Suppressor macrophage (primary cell): ENCODE measurements at regions not wholly inside any gene's neighbourhood (a gene's known extent, or its start where the extent isn't known, plus 50 kb on each side); places are given as distances from the start of the nearest gene placed in this dataset.
"Not testable (repeated sequence)": the region's sequence is repeated elsewhere in the genome, so short reads cannot be mapped to it uniquely, and the experiment has no call there.

Experiments
- DNase-seq, 4 experiments: peaks; one replicate each; pipeline ENCODE4 v3.0.0-alpha.2; 2020 to 2022

GRCh38 chr14:105662043-105662442, 135.7 kb downstream of the TMEM121 start:
- not testable (repeated sequence) for DNase-seq

- not testable (repeated sequence) for DNase-seq
These were observed 136.2 kb downstream of the TMEM121 start for GRCh38 chr14:105662592-105662991.

GRCh38 chr14:105663323-105663722, 136.9 kb downstream of the TMEM121 start:
- DNase-seq: not testable (repeated sequence)

- DNase-seq: not testable (repeated sequence)
These were observed 137.6 kb downstream of the TMEM121 start for GRCh38 chr14:105663818-105664596.

- DNase-seq: no peak
These were observed 138.3 kb downstream of the TMEM121 start for GRCh38 chr14:105664691-105665090.

- DNase-seq: no peak
These were observed 139.0 kb downstream of the TMEM121 start for GRCh38 chr14:105665247-105665950.

- no peak for DNase-seq
These were observed 139.5 kb downstream of the TMEM121 start for GRCh38 chr14:105665951-105666277.

GRCh38 chr14:105666420-105666819, 140.0 kb downstream of the TMEM121 start:
- DNase-seq: no peak

- not testable (repeated sequence) for DNase-seq
These were observed 140.7 kb downstream of the TMEM121 start for GRCh38 chr14:105666991-105667662.

- DNase-seq: not testable (repeated sequence)
These were observed 141.3 kb downstream of the TMEM121 start for GRCh38 chr14:105667663-105668020.

GRCh38 chr14:105668021-105668420, 141.6 kb downstream of the TMEM121 start:
- DNase-seq: not testable (repeated sequence)

- DNase-seq: not testable (repeated sequence)
These were observed 142.3 kb downstream of the TMEM121 start for GRCh38 chr14:105668471-105669230.

GRCh38 chr14:105669231-105669610, 142.8 kb downstream of the TMEM121 start:
- DNase-seq: not testable (repeated sequence)

- DNase-seq: not testable (repeated sequence)
These were observed 143.3 kb downstream of the TMEM121 start for GRCh38 chr14:105669646-105670045.

- not testable (repeated sequence) for DNase-seq
These were observed 146.2 kb downstream of the TMEM121 start for GRCh38 chr14:105672450-105673200.

GRCh38 chr14:105675433-105675832, 149.1 kb downstream of the TMEM121 start:
- not testable (repeated sequence) for DNase-seq

GRCh38 chr14:105675905-105676670, 149.7 kb downstream of the TMEM121 start:
- not testable (repeated sequence) for DNase-seq

GRCh38 chr14:105678057-105678456, 151.7 kb downstream of the TMEM121 start:
- not testable (repeated sequence) for DNase-seq

GRCh38 chr14:105678996-105679958, 152.9 kb downstream of the TMEM121 start:
- DNase-seq: not testable (repeated sequence)
